B cell (primary cell): ENCODE measurements at regions not wholly inside any gene's neighbourhood (a gene's known extent, or its start where the extent isn't known, plus 50 kb on each side); places are given as distances from the start of the nearest gene placed in this dataset.

Experiments
- ATAC-seq: fragments of 200-7000 bp; cut with Tn5 transposase; one replicate; pipeline ENCODE4 v1.10.0; 2021; ENCODE audit warnings: low read depth, mild to moderate bottlenecking, moderate number of reproducible peaks, moderate library complexity
- CTCF ChIA-PET: fragments of 350-600 bp; sonication (Branson Sonifier 250); formaldehyde crosslinking; loops from one replicate; lab custom pipeline; 2021; ENCODE audit warnings: antibody characterized with exemption, inconsistent platforms; lab: Charles Lee
- POLR2A ChIA-PET: fragments of 350-600 bp; sonication (Branson Sonifier 250); formaldehyde crosslinking; loops from one replicate; lab custom pipeline; 2021; ENCODE audit warnings: antibody characterized with exemption; lab: Charles Lee
- DNase-seq: peaks from one replicate; pipeline ENCODE4 v3.0.0; 2013
- H2AFZ ChIP-seq: 2 replicates; pipeline ENCODE4 v1.6.1; 2012; ENCODE audit warnings: mild to moderate bottlenecking, low read depth, low read length; ENCODE audit not compliant: insufficient read depth, poor library complexity, severe bottlenecking
- H3K27ac ChIP-seq, 2 donors: 1 replicate in 1 of 2; 2 replicates in 1 of 2; pipeline ENCODE4 v1.5.1; 2012 to 2013; ENCODE audit warnings: low read length in 2 of 2, mild to moderate bottlenecking in 2 of 2, moderate library complexity in 1 of 2
- H3K27me3 ChIP-seq, 4 experiments: fragments of 200-600 bp in 1 of 4; sonication (generic) in 1 of 4; replicated peaks in 1 of 4; 1 replicate in 2 of 4; 2 replicates in 2 of 4; pipeline versions ENCODE4 v1.6.1 to v1.7.0; 2013 to 2016; ENCODE audit warnings: low read length in 3 of 4, mild to moderate bottlenecking in 2 of 4, mixed read lengths in 1 of 4, moderate library complexity in 1 of 4; ENCODE audit not compliant: insufficient read depth in 4 of 4, control insufficient read depth in 3 of 4; ENCODE audit errors: control extremely low read depth in 1 of 4
- H3K36me3 ChIP-seq, 2 experiments: replicated peaks in 1 of 2; 1 replicate in 1 of 2; 2 replicates in 1 of 2; pipeline versions ENCODE4 v1.6.1 to v1.7.1; 2013; ENCODE audit warnings: low read length in 1 of 2; ENCODE audit not compliant: insufficient read depth in 2 of 2, control insufficient read depth in 1 of 2; ENCODE audit errors: control extremely low read depth in 1 of 2, extremely low read depth in 1 of 2
- H3K4me1 ChIP-seq, 2 donors: fragments of 200-600 bp in 1 of 2; sonication (generic) in 1 of 2; 1 replicate in 1 of 2; 2 replicates in 1 of 2; pipeline versions ENCODE4 v1.5.1 to v1.6.1; 2013 to 2017; ENCODE audit warnings: low read length in 2 of 2; ENCODE audit not compliant: control insufficient read depth in 2 of 2, insufficient read depth in 2 of 2
- H3K4me2 ChIP-seq: replicated peaks from 2 replicates; pipeline ENCODE3; 2012; ENCODE audit warnings: mild to moderate bottlenecking, low read depth, low read length; ENCODE audit not compliant: poor library complexity, severe bottlenecking
- H3K4me3 ChIP-seq, 5 experiments: fragments of 200-600 bp in 1 of 5; sonication (generic) in 1 of 5; 1 replicate in 3 of 5; 2 replicates in 2 of 5; pipeline versions ENCODE4 v1.5.1 to v1.7.0; 2011 to 2016; ENCODE audit warnings: low read length in 4 of 5, mild to moderate bottlenecking in 4 of 5, low read depth in 2 of 5, control low read depth in 1 of 5, moderate library complexity in 1 of 5; ENCODE audit not compliant: insufficient read depth in 1 of 5; ENCODE audit errors: control extremely low read depth in 1 of 5, extremely low read depth in 1 of 5
- H3K79me2 ChIP-seq: fragments of 200-600 bp; sonication (generic); one replicate; pipeline ENCODE4 v1.6.0; 2016; ENCODE audit warnings: low read length; ENCODE audit not compliant: control insufficient read depth, insufficient read depth
- H3K9ac ChIP-seq: fragments of 200-600 bp; sonication (generic); 2 replicates; pipeline ENCODE4 v1.6.1; 2017; ENCODE audit warnings: mild to moderate bottlenecking, low read length, moderate library complexity
- H3K9me3 ChIP-seq, 3 donors: one replicate each; pipeline versions ENCODE4 v1.6.1 to v1.7.1; 2013; ENCODE audit warnings: low read length in 2 of 3; ENCODE audit not compliant: control insufficient read depth in 2 of 3, insufficient read depth in 1 of 3; ENCODE audit errors: control extremely low read depth in 1 of 3
- H4K20me1 ChIP-seq: 2 replicates; pipeline ENCODE4 v1.6.0; 2012; ENCODE audit warnings: mild to moderate bottlenecking, low read length; ENCODE audit not compliant: insufficient read depth, control insufficient read depth, poor library complexity, severe bottlenecking
- H3K27ac Mint-ChIP-seq: one replicate; pipeline ENCODE4 v1.8.0; 2021; ENCODE audit warnings: mixed read lengths
- H3K27me3 Mint-ChIP-seq: one replicate; pipeline ENCODE4 v1.8.0; 2021; ENCODE audit warnings: mixed read lengths
- H3K4me1 Mint-ChIP-seq: one replicate; pipeline ENCODE4 v1.8.0; 2021; ENCODE audit warnings: mixed read lengths
- H3K4me3 Mint-ChIP-seq: one replicate; pipeline ENCODE4 v1.8.0; 2021; ENCODE audit warnings: mixed read lengths
- H3K9me3 Mint-ChIP-seq: one replicate; pipeline ENCODE4 v1.8.0; 2022; ENCODE audit warnings: mixed read lengths; ENCODE audit not compliant: insufficient read depth
- EZH2 ChIP-seq: IDR thresholded peaks from 2 replicates; pipeline ENCODE4 v1.6.1; 2012; ENCODE audit warnings: borderline replicate concordance, low read depth, mild to moderate bottlenecking, moderate library complexity, low read length; ENCODE audit not compliant: insufficient read depth, poor library complexity, severe bottlenecking
- WGBS: methylation state at CpG from one replicate; pipeline ENCODE4 v1.1.5; 2013; ENCODE audit warnings: missing lambda C conversion rate; ENCODE audit not compliant: insufficient coverage; 5-methylcytosine and 5-hydroxymethylcytosine counted together
- intact Hi-C: fragments of 100-400 bp; cut with micrococcal nuclease; formaldehyde crosslinking; loops from one replicate; pipeline ENCODE4 v1.10.0; 2022
- TF ChIP-seq, protein P1 (sequence below): fragments of 200-600 bp; IDR thresholded peaks from one replicate; pipeline ENCODE4 v1.8.0; 2022; ENCODE audit warnings: antibody characterized with exemption, mild to moderate bottlenecking

DNA sequence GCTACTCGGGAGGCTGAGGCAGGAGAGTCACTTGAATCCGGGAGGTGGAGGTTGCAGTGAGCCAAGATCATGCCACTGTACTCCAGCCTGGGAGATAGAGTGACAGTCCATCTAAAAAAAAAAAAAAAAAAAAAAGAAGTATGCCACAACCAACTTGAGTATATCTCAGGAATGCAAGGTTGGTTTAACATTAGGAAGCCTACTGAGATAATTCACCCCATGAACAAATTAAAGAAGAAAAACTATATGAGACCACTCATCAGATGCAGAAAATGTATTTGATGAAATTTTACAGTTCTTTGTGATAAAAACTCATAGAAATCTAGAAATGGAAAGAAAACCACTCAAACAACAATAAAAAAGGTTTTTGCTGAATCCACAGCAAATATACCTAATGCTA, 373.8 kb downstream of the LMO4 start:
- H3K36me3 ChIP-seq = no peaks in the 10 kb centered on the region
- H2AFZ ChIP-seq = no peak overlapping the region
- intact Hi-C loops = no loop called here
- H3K79me2 ChIP-seq = no peaks in the 10 kb centered on the region
- TF ChIP-seq EZH2 = no peak
- TF ChIP-seq, protein P1, sequence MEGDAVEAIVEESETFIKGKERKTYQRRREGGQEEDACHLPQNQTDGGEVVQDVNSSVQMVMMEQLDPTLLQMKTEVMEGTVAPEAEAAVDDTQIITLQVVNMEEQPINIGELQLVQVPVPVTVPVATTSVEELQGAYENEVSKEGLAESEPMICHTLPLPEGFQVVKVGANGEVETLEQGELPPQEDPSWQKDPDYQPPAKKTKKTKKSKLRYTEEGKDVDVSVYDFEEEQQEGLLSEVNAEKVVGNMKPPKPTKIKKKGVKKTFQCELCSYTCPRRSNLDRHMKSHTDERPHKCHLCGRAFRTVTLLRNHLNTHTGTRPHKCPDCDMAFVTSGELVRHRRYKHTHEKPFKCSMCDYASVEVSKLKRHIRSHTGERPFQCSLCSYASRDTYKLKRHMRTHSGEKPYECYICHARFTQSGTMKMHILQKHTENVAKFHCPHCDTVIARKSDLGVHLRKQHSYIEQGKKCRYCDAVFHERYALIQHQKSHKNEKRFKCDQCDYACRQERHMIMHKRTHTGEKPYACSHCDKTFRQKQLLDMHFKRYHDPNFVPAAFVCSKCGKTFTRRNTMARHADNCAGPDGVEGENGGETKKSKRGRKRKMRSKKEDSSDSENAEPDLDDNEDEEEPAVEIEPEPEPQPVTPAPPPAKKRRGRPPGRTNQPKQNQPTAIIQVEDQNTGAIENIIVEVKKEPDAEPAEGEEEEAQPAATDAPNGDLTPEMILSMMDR = no peak
- Mint-ChIP-seq H3K4me3 (no peak overlapping the region), H3K27ac (no peak overlapping the region), H3K9me3 (peaks cover 9% of the 10 kb centered on the region), H3K27me3 (no peaks in the 10 kb centered on the region), H3K4me1 (no peaks in the 10 kb centered on the region)
- H4K20me1 ChIP-seq = no peaks in the 10 kb centered on the region
- H3K4me3 ChIP-seq = no peak overlapping the region
- no peak for ATAC-seq
- H3K27me3 ChIP-seq = no peaks in the 10 kb centered on the region
- H3K4me2 ChIP-seq = no peak overlapping the region
- no peak for DNase-seq
- no CpG with 5 or more reads among the region's 2 CpGs for WGBS
- no peak overlapping the region for H3K9ac ChIP-seq
- POLR2A ChIA-PET = no interaction called here
- peaks cover 1 to 15% (median 5%) of the 10 kb centered on the region in 3 donors for H3K9me3 ChIP-seq
- H3K27ac ChIP-seq = no peak overlapping the region
- CTCF ChIA-PET = no interaction called here
- H3K4me1 ChIP-seq = no peaks in the 10 kb centered on the region

DNA sequence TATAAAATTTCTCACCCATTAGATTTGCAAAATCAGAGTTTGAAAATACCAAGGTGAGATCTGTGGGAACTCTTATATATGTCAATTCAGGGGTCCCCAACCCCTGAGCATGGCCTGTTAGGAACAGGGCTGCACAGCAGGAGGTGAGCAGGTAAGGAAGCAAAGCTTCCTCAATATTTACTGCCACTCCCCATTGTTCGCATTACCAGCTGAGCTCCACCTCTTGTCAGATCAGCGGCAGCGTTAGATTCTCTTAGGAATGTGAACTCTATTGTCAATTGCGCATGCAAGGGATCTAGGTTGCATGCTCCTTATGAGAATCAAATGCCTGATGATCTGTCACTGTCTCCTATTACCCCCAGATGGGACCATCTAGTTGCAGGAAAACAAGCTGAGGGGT, 376.6 kb downstream of the LMO4 start:
- no peak for DNase-seq

More for the DNA sequence above, 376.6 kb downstream of the LMO4 start:
- intact Hi-C loops = no loop called here
- Mint-ChIP-seq H3K9me3 (peaks cover 6% of the 10 kb centered on the region), H3K4me3 (no peak overlapping the region), H3K4me1 (no peaks in the 10 kb centered on the region), H3K27ac (no peak overlapping the region), H3K27me3 (no peaks in the 10 kb centered on the region)
- CTCF ChIA-PET = no interaction called here
- Histone ChIP-seq H3K4me1 (no peaks in the 10 kb centered on the region), H3K4me3 (no peak overlapping the region), H3K36me3 (no peaks in the 10 kb centered on the region), H3K9ac (no peak overlapping the region), H4K20me1 (no peaks in the 10 kb centered on the region), H3K4me2 (no peak overlapping the region), H2AFZ (no peak overlapping the region), H3K79me2 (no peaks in the 10 kb centered on the region), H3K27ac (no peak overlapping the region), H3K27me3 (no peaks in the 10 kb centered on the region), H3K9me3 (peaks cover 1 to 12% (median 5%) of the 10 kb centered on the region in 3 donors)
- TF ChIP-seq EZH2 = no peak
- TF ChIP-seq, protein P1 = no peak
- WGBS = no CpG with 5 or more reads among the region's 4 CpGs
- ATAC-seq = no peak
- POLR2A ChIA-PET = no interaction called here
